ENCODE measurements at regions not wholly inside any gene's neighbourhood (a gene's known extent, or its start where the extent isn't known, plus 50 kb on each side); places are given as distances from the start of the nearest gene placed in this dataset.

DNA sequence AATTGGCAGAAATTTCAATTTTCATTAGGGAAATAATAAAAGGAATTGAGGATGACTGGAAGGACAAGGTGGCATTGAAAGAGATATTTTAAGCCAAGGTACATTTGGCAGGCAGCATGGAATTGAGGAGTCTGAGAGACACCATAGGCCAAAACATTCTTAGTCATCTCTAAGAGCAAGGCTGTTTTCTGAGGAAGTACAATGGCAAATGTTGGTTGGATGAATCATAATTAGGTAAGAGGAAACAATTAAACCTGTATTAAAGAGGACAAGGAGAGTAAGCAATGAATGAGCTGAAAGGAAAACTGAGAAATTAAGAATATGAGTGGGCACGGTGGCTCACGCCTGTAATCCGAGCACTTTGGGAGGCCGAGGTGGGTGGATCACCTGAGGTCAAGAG lies 86.3 kb downstream of the MRPL32 start:
- TF ChIP-seq POLR2A (IDR thresholded peaks at IDR 0.05) = no peak
- TF ChIP-seq, protein P1, sequence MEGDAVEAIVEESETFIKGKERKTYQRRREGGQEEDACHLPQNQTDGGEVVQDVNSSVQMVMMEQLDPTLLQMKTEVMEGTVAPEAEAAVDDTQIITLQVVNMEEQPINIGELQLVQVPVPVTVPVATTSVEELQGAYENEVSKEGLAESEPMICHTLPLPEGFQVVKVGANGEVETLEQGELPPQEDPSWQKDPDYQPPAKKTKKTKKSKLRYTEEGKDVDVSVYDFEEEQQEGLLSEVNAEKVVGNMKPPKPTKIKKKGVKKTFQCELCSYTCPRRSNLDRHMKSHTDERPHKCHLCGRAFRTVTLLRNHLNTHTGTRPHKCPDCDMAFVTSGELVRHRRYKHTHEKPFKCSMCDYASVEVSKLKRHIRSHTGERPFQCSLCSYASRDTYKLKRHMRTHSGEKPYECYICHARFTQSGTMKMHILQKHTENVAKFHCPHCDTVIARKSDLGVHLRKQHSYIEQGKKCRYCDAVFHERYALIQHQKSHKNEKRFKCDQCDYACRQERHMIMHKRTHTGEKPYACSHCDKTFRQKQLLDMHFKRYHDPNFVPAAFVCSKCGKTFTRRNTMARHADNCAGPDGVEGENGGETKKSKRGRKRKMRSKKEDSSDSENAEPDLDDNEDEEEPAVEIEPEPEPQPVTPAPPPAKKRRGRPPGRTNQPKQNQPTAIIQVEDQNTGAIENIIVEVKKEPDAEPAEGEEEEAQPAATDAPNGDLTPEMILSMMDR (IDR thresholded peaks at IDR 0.05) = no peak

All from heart left ventricle (tissue), 13 donors.